Loucy (cell line): ENCODE measurements at regions not wholly inside any gene's neighbourhood (a gene's known extent, or its start where the extent isn't known, plus 50 kb on each side); places are given as distances from the start of the nearest gene placed in this dataset.

Experiments
- EZH2phosphoT487 ChIP-seq: fragments of 200-600 bp; IDR thresholded peaks from 2 replicates; pipeline ENCODE4 v1.6.1; 2018; ENCODE audit warnings: antibody characterized with exemption, mild to moderate bottlenecking, moderate library complexity, borderline replicate concordance
- TF ChIP-seq, protein P1 (sequence below): fragments of 200-600 bp; sonication (generic); conservative IDR thresholded peaks from 2 replicates; pipeline ENCODE4 v1.5.1; 2014; ENCODE audit warnings: mild to moderate bottlenecking, antibody characterized with exemption, low read length

DNA sequence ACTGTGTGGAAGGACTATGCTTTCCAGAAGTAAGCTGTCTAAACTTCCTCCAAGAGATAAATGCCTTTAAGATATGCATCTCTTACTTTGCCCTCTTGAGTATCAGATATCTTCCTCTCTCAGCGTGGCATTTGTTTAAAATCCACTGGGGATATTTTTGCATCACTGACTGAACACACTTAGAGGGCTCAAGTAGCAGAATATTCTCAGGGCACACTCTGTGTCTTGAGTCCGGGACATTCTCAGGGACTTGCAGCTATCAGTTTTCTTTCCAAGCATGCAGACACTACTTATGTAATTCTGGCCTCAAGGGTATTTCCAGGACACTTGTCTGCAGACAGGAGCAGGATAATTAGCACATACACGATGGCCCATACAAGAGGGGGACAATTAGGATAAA lies 84.7 kb downstream of the ERCC5 start:
- TF ChIP-seq, protein P1, sequence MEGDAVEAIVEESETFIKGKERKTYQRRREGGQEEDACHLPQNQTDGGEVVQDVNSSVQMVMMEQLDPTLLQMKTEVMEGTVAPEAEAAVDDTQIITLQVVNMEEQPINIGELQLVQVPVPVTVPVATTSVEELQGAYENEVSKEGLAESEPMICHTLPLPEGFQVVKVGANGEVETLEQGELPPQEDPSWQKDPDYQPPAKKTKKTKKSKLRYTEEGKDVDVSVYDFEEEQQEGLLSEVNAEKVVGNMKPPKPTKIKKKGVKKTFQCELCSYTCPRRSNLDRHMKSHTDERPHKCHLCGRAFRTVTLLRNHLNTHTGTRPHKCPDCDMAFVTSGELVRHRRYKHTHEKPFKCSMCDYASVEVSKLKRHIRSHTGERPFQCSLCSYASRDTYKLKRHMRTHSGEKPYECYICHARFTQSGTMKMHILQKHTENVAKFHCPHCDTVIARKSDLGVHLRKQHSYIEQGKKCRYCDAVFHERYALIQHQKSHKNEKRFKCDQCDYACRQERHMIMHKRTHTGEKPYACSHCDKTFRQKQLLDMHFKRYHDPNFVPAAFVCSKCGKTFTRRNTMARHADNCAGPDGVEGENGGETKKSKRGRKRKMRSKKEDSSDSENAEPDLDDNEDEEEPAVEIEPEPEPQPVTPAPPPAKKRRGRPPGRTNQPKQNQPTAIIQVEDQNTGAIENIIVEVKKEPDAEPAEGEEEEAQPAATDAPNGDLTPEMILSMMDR, result no peak
- TF ChIP-seq EZH2phosphoT487, result no peak
